ENCODE measurements at regions not wholly inside any gene's neighbourhood (a gene's known extent, or its start where the extent isn't known, plus 50 kb on each side); places are given as distances from the start of the nearest gene placed in this dataset.
"Not testable (repeated sequence)": the region's sequence is repeated elsewhere in the genome, so short reads cannot be mapped to it uniquely, and the experiment has no call there.

DNA sequence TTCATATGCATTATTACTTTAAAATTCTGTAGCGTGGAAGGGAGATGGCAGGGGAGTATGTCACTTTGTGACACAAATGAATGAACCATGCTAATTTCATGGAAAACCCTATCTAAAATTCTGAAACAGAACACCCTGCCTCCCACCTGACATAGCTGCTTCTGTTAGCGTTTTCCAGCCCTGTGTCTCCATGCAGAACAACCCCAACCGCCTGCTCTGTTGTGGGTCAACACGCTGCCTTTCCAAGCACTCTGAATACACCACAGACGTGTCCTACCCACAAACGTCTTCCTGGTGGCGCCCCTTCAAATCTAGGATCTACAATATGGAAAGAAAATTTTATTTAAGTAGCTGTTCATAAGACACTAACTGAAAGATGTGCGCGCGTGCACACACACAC, 238.6 kb downstream of the TRIML1 start:
- no peak overlapping the region for H3K4me3 ChIP-seq
- H3K36me3 ChIP-seq = no peaks in the 10 kb centered on the region
- 85 to 91% (median 89%) methylated on average over 10 of the region's 10 CpGs for WGBS, 5 donors
- intact Hi-C loops (cut with DNase I; ENCODE audit: low total_unique reads) = no loop called here
- H3K4me1 ChIP-seq = no peaks in the 10 kb centered on the region
- no peaks in the 10 kb centered on the region for H3K27me3 ChIP-seq (replicated peaks in 1 of 7)
- no peak overlapping the region for H3K27ac ChIP-seq
- no peak for DNase-seq
- TF ChIP-seq, protein P1, sequence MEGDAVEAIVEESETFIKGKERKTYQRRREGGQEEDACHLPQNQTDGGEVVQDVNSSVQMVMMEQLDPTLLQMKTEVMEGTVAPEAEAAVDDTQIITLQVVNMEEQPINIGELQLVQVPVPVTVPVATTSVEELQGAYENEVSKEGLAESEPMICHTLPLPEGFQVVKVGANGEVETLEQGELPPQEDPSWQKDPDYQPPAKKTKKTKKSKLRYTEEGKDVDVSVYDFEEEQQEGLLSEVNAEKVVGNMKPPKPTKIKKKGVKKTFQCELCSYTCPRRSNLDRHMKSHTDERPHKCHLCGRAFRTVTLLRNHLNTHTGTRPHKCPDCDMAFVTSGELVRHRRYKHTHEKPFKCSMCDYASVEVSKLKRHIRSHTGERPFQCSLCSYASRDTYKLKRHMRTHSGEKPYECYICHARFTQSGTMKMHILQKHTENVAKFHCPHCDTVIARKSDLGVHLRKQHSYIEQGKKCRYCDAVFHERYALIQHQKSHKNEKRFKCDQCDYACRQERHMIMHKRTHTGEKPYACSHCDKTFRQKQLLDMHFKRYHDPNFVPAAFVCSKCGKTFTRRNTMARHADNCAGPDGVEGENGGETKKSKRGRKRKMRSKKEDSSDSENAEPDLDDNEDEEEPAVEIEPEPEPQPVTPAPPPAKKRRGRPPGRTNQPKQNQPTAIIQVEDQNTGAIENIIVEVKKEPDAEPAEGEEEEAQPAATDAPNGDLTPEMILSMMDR (IDR thresholded peaks at IDR 0.05 in 8 of 11, conservative IDR thresholded peaks at IDR 0.05 in 3 of 11) = no peak
- no peak for TF ChIP-seq POLR2AphosphoS5 (IDR thresholded peaks at IDR 0.05)
- TF ChIP-seq POLR2A (IDR thresholded peaks at IDR 0.05) = no peak
- peaks cover 0 to 52% (median 30%) of the 10 kb centered on the region in 8 donors for H3K9me3 ChIP-seq

DNA sequence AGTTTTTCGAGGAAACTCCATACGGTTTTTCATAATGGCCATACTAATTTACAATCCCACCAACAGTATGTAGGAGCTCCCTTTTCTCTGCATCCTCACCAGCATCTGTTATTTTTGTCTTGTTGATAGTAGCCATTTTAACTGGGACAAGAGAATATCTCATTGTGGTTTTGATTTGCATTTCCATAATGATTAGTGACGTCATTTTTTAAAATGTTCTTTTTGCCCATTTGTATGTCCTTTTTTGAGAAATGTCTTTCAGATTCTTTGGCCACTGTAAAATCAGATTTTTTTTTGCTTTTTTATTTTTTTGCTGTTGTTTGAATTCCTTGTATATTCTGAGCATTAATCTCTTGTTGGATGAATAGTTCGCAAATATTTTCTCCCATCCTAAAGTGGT, 243.9 kb downstream of the TRIML1 start:
- no peak for TF ChIP-seq POLR2A (IDR thresholded peaks at IDR 0.05)
- TF ChIP-seq, protein P1 (IDR thresholded peaks at IDR 0.05 in 8 of 11, conservative IDR thresholded peaks at IDR 0.05 in 3 of 11) = no peak
- TF ChIP-seq POLR2AphosphoS5 (IDR thresholded peaks at IDR 0.05) = no peak
- no peak overlapping the region for H3K4me3 ChIP-seq
- H3K27ac ChIP-seq = no peak overlapping the region
- H3K4me1 ChIP-seq = no peaks in the 10 kb centered on the region
- 89 to 95% (median 91%) methylated on average over 4 of the region's 4 CpGs for WGBS, 5 donors
- H3K27me3 ChIP-seq (replicated peaks in 1 of 7) = no peaks in the 10 kb centered on the region
- H3K36me3 ChIP-seq = no peaks in the 10 kb centered on the region
- DNase-seq = no peak
- intact Hi-C loops (cut with DNase I; ENCODE audit: low total_unique reads) = no loop called here
- peaks cover 0 to 40% (median 33%) of the 10 kb centered on the region in 8 donors for H3K9me3 ChIP-seq

DNA sequence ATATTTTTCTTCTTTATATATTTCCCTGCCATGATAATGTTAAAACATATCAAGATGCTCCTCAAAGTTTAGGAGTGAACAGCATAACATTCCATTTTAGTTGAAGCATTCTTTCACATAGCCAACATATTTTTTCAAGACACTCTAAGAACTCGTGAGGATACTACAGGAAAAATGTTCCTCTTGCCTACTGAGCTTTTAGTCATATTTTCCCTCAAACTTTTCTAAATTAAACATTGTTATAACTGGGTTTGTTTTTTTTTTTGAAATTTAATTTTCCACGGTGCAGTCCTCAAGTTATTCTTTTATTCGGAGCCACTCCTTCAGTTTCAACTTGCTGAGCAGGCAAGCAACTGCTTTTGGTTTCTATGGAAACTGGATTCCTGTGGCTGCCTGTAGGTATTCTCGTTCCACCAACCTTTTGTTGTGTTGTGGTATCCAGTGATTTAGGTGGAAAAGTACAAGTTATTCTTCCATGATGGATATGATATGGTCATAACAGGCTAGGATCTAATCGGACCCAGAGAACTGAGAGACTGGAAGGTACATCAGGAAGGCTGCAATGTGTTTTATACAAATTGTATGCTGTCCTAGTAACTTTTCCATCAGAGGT, 248.0 kb downstream of the TRIML1 start:
- H3K36me3 ChIP-seq = no peaks in the 10 kb centered on the region
- intact Hi-C loops (cut with DNase I; ENCODE audit: low total_unique reads) = no loop called here
- peaks cover 0 to 55% (median 29%) of the 10 kb centered on the region in 8 donors for H3K9me3 ChIP-seq
- no peak overlapping the region for H3K27ac ChIP-seq
- H3K4me3 ChIP-seq = no peak overlapping the region
- TF ChIP-seq POLR2A (IDR thresholded peaks at IDR 0.05) (no peak), POLR2AphosphoS5 (IDR thresholded peaks at IDR 0.05) (no peak)
- TF ChIP-seq, protein P1 (IDR thresholded peaks at IDR 0.05 in 8 of 11, conservative IDR thresholded peaks at IDR 0.05 in 3 of 11) = no peak
- WGBS, 5 donors = 49 to 60% (median 56%) methylated on average over 5 of the region's 5 CpGs
- no peaks in the 10 kb centered on the region for H3K4me1 ChIP-seq
- no peaks in the 10 kb centered on the region for H3K27me3 ChIP-seq (replicated peaks in 1 of 7)
- no peak for DNase-seq

DNA sequence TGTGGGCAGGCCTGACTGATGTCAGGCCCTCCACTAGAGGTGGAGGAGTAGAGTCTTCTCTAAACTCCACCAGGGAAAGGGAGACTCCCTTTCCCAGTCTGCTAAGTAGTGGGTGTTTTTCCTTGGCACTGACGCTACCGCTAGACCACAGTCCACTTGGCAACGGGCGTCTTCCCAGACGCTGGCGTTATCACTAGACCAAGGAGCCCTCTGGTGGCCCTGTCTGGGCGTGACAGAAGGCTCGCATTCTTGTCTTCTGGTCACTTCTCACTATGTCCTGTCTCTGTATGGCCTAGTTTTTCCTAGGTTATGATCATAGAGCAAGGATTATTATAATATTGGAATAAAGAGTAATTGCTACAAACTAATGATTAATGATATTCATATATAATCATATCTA, 252.1 kb downstream of the TRIML1 start:
- WGBS, 5 donors = 88 to 93% (median 91%) methylated on average over 8 of the region's 8 CpGs
- H3K9me3 ChIP-seq = peaks cover 0 to 45% (median 14%) of the 10 kb centered on the region in 8 donors
- H3K27ac ChIP-seq; H3K4me3 ChIP-seq; H3K4me1 ChIP-seq; H3K27me3 ChIP-seq (replicated peaks in 1 of 7); intact Hi-C loops (cut with DNase I; ENCODE audit: low total_unique reads); H3K36me3 ChIP-seq; DNase-seq: not testable (repeated sequence)

DNA sequence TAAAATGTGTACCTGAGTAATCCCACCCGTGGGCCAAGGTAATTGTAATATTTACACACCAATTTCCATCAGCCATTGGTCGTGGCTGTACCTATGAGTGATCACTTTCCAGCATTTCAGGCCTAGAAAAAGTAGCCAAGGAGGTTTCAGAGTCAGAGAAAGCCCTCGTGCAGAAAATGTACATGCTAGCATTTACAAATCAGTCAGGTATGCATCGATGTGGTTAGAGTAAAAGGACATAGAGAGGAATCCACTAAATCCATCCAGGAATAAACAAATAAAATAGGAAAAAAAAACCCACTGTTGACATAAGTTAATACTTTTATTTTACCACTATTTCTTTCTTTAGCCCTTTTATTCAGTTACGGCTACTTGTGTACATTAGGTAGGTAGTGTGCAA, 256.8 kb downstream of the TRIML1 start:
- DNase-seq = no peak
- Histone ChIP-seq H3K4me3 (no peak overlapping the region), H3K27me3 (replicated peaks in 1 of 7) (no peaks in the 10 kb centered on the region), H3K36me3 (no peaks in the 10 kb centered on the region), H3K27ac (no peak overlapping the region), H3K9me3 (peaks cover 0 to 27% (median 2%) of the 10 kb centered on the region in 8 donors), H3K4me1 (no peaks in the 10 kb centered on the region)
- intact Hi-C loops (cut with DNase I; ENCODE audit: low total_unique reads) = no loop called here
- TF ChIP-seq, protein P1 (IDR thresholded peaks at IDR 0.05 in 8 of 11, conservative IDR thresholded peaks at IDR 0.05 in 3 of 11) = no peak
- TF ChIP-seq POLR2AphosphoS5 (IDR thresholded peaks at IDR 0.05) (no peak), POLR2A (IDR thresholded peaks at IDR 0.05) (no peak)
- WGBS, 5 donors = 70 to 83% (median 77%) methylated on average over 5 of the region's 5 CpGs

Measured in spleen (tissue), 11 donors.